ENCODE measurements at regions not wholly inside any gene's neighbourhood (a gene's known extent, or its start where the extent isn't known, plus 50 kb on each side); places are given as distances from the start of the nearest gene placed in this dataset.
"Not testable (repeated sequence)": the region's sequence is repeated elsewhere in the genome, so short reads cannot be mapped to it uniquely, and the experiment has no call there.

- H3K4me3 ChIP-seq (ENCODE audit: low read depth, low read length), result no peak overlapping the region
- TF ChIP-seq CTCF (IDR thresholded peaks at IDR 0.05; ENCODE audit: low read depth, low read length), result no peak
Measured at GRCh38 chr5:13143214-13143613, 801.3 kb downstream of the DNAH5 start.

- no peak overlapping the region for H3K4me3 ChIP-seq (ENCODE audit: low read depth, low read length)
- TF ChIP-seq CTCF (IDR thresholded peaks at IDR 0.05; ENCODE audit: low read depth, low read length), result no peak
Measured at GRCh38 chr5:13133951-13134350, 810.5 kb downstream of the DNAH5 start.

- TF ChIP-seq CTCF (IDR thresholded peaks at IDR 0.05; ENCODE audit: low read depth, low read length), result no peak
- H3K4me3 ChIP-seq (ENCODE audit: low read depth, low read length), result no peak overlapping the region
Measured at GRCh38 chr5:13115476-13115875, 829.0 kb downstream of the DNAH5 start.

GRCh38 chr5:13108265-13108664 lies 836.2 kb downstream of the DNAH5 start:
- no peak overlapping the region for H3K4me3 ChIP-seq (ENCODE audit: low read depth, low read length)
- TF ChIP-seq CTCF (IDR thresholded peaks at IDR 0.05; ENCODE audit: low read depth, low read length), result no peak

- no peak for TF ChIP-seq CTCF (IDR thresholded peaks at IDR 0.05; ENCODE audit: low read depth, low read length)
- H3K4me3 ChIP-seq (ENCODE audit: low read depth, low read length), result no peak overlapping the region
Measured at GRCh38 chr5:13107537-13107936, 837.0 kb downstream of the DNAH5 start.

- H3K4me3 ChIP-seq (ENCODE audit: low read depth, low read length), result no peak overlapping the region
- no peak for TF ChIP-seq CTCF (IDR thresholded peaks at IDR 0.05; ENCODE audit: low read depth, low read length)
Measured at GRCh38 chr5:13081116-13081515, 863.4 kb downstream of the DNAH5 start.

GRCh38 chr5:13072936-13073335 lies 871.6 kb downstream of the DNAH5 start:
- H3K4me3 ChIP-seq (ENCODE audit: low read depth, low read length), result not testable (repeated sequence)

GRCh38 chr5:13063088-13063487 lies 881.4 kb downstream of the DNAH5 start:
- no peak overlapping the region for H3K4me3 ChIP-seq (ENCODE audit: low read depth, low read length)
- TF ChIP-seq CTCF (IDR thresholded peaks at IDR 0.05; ENCODE audit: low read depth, low read length), result no peak
